HG02678 (cell line): ENCODE measurements at regions not wholly inside any gene's neighbourhood (a gene's known extent, or its start where the extent isn't known, plus 50 kb on each side); places are given as distances from the start of the nearest gene placed in this dataset.
"Not testable (repeated sequence)": the region's sequence is repeated elsewhere in the genome, so short reads cannot be mapped to it uniquely, and the experiment has no call there.

Experiments used
- ATAC-seq: cut with Tn5 transposase; IDR thresholded peaks from one replicate; pipeline ENCODE4 v1.9.1; 2021; ENCODE audit warnings: mild to moderate bottlenecking, moderate library complexity; ENCODE audit not compliant: unreplicated experiment

DNA sequence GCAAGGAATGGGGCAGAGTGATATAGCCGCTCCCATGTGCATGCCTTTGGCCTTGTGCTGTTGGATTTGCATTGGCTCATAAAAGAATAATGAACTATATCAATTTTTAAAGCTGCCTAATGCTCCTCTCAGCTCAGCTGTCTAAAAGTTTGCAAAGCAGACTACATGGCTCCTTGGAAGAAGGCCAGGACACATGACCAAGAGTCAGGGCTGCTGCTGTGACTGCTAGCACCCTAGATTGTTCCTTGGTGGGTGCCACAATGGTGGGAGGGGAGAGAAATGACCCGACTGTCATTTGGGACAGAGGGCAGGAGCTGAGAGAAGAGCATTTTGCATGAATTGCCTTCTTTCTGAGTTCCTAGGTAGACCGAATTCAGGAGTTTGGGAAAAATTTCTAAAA is 307.9 kb downstream of the PDCD6IP start:
- ATAC-seq = no peak

DNA sequence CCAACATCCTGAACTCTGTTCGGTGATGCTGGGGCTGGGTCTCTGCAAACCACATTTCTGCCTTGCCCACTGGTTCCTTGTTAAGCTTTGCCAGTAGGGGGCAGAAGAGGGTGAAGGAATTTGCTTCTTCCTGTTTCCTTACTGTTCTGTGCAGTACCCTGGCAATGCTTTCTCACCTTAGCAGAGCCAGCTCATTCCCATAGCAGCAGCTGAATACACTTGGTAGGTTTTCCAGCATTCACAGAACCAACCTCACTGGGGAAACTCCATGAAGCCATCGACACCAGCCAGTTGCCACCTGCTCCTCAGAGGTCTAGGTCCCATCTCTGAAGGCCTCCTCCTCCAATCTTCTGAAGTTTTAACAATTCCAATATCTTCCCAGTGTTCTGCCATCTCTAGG is 308.4 kb downstream of the PDCD6IP start:
- ATAC-seq = no peak

DNA sequence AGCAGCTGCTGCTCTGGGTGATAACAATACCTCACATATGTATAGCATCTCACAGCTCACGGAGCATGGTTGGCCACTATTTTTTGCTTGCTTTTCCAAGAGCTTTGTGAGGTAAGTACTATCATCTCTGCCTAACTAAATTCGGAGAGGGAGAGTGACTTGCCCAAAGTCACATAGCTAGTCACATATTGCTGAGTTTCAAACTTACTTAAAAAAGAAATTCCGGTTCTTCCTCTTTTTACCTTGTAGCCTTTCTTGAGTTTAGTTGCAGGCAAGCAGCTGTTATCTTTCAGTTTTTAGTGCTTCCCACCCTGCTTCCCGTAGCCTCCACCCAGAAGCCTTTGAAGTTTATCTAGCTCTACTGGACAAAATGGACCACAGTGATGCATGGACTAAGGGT is 309.2 kb downstream of the PDCD6IP start:
- ATAC-seq = peak; percentile 68

DNA sequence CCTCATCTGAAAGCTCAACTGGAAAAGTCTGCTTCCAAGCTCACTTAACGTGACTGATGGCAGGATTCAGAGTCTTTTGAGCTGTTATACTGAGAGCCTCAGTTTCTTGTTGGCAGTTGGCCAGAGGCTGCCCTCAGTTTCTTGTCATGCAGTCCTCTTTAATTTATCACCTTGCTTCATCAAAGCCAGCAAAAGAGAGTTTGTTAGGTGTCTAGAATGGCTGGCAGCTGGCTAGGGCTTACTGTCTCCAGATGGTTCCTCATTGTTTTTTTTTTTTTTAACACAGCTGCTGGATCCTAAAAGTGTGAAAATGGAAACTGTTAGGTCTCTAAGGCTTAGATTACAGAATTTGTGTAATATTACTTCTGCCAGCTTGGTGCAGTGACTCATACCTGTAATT is 310.6 kb downstream of the PDCD6IP start:
- no peak for ATAC-seq

DNA sequence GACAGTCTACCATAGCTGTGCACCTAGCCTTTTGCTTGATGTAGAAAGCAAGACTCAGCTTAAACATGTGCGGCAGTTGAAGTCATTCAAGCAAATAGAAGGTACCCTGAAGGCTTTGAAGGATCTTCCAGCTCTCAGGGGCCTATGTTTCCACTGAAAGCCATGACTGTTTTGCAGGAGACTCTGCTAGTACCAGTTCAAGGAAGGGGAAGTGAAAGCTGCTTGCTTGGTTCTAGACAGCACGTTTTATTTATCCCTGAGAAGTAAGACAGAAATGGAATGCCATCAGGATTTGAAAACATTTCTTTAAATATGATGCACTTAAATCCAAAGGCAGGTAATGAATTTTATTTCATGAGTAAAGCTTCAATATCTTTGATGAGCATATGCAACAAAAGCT is 311.4 kb downstream of the PDCD6IP start:
- ATAC-seq = no peak

DNA sequence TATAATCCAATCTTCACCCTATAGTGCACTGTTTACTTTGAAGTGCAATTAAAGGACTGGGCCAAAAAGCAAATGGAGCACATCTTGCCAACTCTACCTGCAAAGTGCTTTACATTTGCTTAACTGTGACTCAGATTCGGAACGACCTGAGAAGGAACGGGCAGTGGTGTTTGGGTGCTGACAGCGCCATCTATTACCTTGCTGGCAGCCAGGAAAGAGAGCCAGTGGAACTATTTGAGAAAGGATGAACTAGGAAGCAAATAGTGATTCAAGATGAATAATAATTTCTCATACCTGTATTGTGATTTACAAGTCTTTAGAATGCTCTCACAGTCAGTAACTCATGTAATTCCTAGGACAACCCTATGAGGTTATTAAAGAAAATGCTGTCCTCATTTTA is 312.9 kb downstream of the PDCD6IP start:
- ATAC-seq = no peak

DNA sequence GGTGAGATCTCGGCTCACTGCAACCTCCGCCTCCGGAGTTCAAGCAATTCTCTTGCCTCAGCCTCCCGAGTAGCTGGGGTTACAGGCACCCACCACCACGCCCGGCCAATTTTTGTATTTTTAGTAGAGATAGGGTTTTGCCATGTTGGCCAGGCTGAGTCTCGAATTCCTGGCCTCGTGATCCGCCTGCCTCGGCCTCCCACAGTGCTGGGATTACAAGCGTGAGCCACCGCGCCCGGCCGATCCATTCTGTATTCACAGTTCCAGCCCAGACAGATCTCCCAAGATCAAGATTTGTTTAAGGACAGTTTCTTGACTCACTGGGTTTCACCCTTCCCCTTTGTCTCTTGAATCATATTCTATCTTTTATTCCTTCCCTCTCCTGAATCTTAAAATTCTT is 313.8 kb downstream of the PDCD6IP start:
- ATAC-seq = not testable (repeated sequence)

DNA sequence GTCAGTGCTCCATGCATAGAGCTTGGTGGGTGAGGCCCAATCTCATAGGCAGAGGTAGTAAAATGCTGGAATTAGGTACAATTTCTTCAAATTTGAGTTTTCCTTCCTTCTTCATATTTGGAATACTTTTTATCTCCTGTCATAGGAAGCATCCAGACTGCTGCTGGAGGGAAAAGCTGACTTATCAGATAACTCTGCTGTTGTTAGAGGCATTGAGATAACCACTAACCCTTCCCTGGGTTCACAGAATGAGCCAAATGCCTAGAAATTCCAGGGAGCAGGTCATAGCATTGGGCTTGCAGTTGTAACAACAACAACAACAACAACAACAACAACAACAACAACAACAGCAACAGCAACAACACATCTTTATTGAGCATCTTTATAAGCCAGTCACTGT is 332.7 kb downstream of the PDCD6IP start:
- ATAC-seq = no peak

DNA sequence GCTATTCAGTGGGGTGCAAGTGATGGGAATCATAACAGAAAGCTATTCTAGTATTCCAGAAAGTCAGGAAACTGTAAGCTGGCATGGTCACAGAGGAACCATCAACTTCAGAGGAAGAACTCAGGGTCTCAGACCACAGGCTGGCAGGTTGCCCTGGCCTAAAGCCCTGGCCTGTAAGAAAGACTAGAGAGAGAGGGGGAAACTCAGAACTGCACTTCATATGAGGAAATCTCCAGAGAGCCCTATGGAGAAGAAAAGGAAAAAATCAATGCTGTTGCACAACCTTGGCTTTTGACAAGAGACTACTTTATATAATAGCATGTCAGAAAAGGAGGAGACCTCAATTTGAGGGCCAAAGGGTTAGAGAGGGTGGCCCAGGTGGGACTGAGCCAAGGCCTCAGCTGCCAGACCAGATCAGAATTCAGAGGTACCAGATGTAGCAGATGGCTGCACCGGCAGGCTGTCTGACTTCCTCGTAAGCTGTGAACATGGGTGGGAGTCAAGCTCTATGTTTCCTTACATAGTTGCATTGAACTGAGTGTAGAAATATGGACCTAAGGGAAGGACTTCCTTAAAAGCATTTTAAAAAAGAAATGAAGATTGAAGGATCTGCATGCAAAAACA is 333.8 kb downstream of the PDCD6IP start:
- no peak for ATAC-seq

DNA sequence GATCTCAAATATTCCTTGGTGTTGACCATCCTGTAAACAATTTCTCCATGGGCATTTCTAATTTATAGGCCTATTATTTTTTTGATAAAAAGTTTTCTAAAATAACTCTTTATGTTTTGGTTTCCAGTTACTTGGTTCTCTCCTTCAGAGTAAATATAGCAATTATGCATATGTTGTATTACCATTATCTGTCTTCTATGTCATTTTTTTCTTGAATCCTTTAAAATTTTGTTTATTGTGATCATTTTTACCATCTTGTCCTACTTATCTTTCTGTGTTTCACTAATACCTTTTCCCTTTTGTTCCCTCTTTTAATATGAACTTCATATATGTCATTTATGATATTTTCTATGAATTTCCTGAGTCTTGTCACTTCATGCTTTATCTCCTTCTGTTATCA is 341.1 kb downstream of the PDCD6IP start:
- no peak for ATAC-seq

DNA sequence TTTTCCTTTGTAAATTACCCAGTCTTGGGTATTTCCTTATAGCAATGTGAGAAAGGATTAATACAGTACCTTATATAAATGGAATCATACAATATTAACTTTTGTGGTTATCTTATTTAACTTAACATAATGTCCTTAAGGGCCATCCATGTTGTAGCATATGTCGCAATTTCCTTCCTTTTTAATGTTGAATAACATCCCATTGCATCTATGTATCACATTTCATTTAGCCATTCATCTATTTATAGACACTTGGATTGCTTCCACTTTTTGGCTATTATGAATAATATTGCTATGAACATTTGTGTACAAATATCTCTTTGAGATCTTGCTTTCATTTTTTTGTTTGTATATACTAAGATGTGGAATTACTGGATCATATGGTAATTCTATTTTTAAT is 342.2 kb downstream of the PDCD6IP start:
- no peak for ATAC-seq

DNA sequence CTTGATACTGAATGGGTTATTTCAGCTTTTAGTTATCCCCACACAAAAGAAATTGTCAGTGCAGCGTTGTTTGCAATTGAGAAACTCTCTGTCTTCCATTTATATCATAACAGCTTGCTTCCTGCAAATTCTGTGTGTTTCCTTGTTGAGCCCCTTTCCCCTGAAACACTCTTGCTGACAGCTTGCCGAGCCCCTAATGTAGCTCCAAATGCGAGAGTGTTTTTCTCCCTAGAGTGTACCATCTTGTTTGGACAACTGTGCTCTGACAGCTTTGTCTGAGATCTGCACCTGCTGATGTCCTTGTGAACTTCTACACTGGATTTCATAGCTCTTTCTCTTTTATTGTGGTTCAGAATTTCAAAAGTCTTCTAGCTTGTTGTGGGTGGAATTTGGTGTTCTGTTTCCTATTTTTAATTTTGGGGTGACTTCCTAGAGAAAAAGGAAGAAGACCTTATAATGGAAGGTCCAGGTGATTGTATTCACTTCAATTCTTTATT is 343.5 kb downstream of the PDCD6IP start:
- ATAC-seq = no peak

DNA sequence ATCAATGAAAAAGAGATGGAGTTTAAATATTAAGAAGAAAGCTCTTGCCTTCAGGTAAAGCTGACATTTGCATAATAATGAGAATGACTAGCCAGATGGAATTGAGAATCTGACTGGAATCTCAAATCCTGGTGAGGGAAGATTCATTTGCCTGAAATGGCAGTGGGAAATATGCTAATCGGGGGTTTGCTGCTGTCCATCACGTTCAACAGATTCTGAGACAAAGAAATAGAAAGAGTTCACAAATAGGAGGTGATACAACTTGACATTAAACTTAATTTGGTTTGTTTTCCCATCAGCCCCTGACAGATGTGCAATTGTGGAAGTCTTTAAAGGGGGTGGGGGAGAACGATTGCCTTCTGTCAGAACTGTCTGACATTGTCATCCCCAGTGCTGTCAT is 347.4 kb downstream of the PDCD6IP start:
- ATAC-seq = no peak

DNA sequence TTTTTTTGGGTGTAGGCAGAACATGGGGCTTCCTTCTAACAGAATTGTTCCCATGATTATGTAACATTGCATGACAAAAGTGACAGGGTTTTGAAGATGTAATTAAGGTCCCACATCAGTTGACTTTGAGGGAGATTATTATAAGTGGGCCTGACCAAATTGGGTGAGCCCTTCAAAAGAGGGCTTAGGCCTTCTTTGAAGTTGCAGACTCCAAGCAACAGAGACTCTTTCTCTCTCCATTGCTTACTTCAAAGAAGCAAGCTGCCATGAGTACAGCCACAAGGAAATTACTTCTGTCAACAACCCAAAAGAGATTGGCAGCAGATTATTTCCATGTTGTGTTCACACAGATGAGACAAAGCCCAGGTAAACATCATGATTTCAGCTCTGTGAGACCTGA is 348.2 kb downstream of the PDCD6IP start:
- ATAC-seq = no peak

DNA sequence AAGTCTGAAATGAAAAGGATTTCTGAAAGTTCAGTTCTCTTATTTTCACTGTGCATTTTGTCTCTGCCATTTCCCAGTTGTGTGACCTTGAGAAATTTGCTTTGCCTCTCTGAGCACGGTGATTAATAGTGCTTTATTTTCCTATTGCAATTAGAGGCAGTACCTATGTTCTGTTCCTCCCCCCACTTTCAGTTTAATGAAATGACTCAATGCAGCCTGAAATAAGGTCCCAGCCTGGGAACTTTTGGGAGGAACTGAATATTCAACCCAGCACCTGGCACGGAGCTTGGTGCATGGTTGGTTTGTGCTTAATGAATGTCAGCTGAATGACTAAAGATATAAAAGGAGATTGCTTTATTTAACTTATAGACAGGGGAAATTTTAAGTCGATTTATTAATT is 352.6 kb downstream of the PDCD6IP start:
- ATAC-seq = no peak

DNA sequence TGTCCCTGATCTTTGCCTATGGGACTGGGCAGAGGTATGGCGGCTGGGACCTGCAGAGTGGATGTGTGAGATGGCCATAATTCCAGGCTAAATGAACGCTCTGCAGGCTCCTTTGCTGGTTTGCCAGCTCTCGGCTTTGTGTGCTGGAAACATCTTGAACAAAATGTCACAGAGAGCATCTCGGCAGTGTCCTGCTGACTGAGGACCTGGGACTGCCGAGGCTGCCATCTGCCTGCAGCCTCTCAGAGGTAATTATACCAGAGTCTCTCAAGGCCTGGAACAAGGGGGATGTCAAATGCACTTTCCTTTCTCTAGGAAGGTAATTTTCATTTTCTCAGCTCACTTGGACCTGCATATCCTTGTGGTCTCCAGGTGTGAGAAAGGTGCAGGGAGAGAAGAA is 354.2 kb downstream of the PDCD6IP start:
- no peak for ATAC-seq

DNA sequence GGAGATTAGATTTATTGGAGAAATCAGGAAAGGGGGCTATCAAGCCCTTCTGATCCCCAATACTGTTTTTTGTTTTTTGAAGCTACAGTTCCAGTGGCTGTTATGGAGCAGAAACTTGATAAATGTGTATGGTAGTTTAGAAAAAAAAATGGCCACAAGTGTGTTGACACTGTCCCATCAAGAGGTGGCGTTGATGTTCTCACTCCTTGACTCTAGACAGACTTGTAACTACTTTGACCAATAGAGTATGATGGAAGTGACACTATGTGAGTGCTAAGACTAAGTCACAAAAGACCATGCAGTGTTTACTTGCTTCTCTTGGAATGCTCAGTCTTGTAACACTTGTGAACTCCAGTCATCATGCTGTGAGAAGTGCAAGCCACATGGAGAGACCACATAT is 356.7 kb downstream of the PDCD6IP start:
- no peak for ATAC-seq

DNA sequence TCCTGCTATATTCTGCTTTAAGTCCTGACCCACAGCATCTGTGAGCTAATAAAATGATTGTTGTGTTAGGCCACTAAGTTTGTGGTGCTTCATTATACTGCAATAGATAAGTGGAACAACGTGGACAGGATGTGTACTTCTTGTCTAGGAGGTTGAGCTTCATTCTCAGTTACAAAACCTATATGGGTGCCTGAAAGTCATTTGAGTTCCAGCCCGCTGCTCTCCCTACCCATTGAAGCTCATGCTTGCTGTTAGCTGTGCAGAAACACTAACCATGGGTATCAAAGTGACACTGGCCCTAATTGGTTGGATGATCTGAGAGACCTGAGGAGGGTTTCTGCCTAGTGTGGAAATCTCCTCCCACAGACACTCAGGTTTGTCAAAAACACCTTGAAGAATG is 357.2 kb downstream of the PDCD6IP start:
- ATAC-seq = peak; percentile 37

DNA sequence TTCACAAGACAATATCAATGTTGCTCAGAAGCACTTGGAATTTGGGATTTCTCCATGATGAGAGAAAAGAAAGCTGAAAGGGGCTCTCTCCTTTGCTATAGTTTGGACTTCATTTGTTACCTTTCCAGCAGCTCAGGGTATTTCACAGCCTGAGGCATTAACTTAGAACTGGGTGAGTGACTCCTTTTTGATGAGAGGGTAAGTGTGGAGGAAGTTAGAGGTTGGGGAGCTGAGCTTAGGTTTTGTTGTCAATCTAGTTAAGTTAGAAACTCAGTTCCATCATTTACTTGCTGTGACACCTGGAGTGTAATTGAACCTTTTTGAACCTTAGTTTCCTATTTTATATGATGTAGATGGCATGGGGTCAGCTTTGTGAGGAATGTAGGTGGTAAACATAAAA is 359.1 kb downstream of the PDCD6IP start:
- no peak for ATAC-seq

DNA sequence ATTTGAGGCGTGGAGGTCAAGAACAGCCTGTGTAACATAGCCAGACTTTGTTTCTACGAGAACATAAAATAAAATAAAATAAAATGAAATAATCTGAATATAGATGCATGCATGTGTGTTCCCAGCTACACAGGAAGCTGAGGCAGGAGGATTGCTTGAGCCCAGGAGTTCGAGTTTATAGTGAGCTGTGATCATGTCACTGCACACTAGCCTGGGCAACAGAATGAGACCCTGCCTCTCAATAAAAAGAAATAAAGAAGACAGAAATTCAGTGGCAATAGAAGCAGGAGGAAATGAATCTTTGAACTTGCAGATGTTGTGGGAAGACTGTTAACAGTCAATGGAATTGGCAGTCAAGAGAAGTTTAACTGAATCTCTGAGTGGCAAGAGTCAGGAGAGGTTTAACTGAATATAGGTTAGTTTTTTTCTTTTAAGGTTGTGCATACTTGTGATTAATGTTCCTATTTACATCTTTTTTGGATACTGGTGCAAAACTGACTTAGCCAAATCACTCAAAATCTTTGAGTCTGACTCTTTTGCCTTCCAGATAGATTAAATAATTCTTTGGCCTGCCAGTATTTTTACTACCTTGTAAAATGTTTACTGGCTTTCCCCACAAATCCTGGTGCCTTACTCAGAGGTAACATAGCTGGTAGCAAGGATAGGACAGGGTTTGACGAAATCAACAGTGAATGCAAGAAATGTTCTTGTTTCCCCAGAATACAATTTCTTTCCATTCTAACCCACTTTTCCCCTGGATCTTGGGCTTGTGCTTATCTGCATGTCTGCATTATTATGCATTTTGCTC is 361.4 kb downstream of the PDCD6IP start:
- ATAC-seq = no peak

DNA sequence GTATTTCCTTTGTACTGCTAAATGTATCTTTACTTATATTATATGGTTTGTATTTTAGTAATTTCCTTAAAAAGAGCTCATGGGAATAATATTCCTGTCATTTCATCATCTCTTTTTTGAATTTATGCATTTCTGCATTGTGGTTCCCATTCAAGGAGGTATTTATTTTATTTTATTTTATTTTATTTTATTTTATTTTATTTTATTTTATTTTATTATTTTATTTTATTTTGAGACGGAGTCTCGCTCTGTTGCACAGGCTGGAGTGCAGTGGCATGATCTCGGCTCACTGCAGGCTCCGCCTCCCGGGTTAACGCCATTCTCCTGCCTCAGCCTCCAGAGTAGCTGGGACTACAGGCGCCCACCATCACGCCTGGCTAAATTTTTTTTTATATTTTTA is 371.2 kb downstream of the PDCD6IP start:
- not testable (repeated sequence) for ATAC-seq

DNA sequence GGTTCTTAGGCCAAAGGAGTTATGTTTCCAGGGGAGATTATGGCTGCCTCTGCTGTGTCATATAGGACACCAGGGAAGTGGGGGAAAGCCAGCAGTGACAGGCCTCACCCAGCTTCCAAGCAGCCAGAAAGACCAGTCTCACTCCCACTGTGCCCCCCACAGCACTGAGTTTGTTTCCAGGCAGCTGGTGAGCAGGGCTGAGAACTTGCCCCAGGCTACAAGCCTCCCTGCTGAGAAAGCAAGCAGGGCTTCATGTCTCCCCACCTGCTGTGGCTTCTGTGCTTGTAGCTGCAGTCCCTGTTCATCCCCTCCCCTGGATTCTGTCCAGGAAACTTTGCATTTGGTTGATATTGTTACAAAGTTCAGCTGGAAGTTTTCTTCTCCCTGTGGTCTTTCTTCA is 376.3 kb downstream of the PDCD6IP start:
- no peak for ATAC-seq
